HL-60 (cell line): ENCODE measurements at regions not wholly inside any gene's neighbourhood (a gene's known extent, or its start where the extent isn't known, plus 50 kb on each side); places are given as distances from the start of the nearest gene placed in this dataset.

Experiments
- GABPA ChIP-seq: IDR thresholded peaks from 2 replicates; pipeline ENCODE4 v1.6.1; 2012; ENCODE audit warnings: low read depth
- POLR2AphosphoS5 ChIP-seq: IDR thresholded peaks from 2 replicates; pipeline ENCODE4 v1.6.1; 2012; ENCODE audit warnings: low read depth
- SPI1 ChIP-seq: IDR thresholded peaks from 2 replicates; pipeline ENCODE4 v1.6.1; 2012; ENCODE audit warnings: low read depth, mild to moderate bottlenecking, borderline replicate concordance
- TF ChIP-seq, protein P1 (sequence below): IDR thresholded peaks from one replicate; pipeline ENCODE4 v1.5.1; 2011; ENCODE audit warnings: low read length, control low read depth, inconsistent platforms; ENCODE audit not compliant: insufficient read depth
- TF ChIP-seq, protein P2 (sequence below): IDR thresholded peaks from 2 replicates; pipeline ENCODE4 v1.6.1; 2012; ENCODE audit warnings: low read depth; ENCODE audit not compliant: insufficient replicate concordance

DNA sequence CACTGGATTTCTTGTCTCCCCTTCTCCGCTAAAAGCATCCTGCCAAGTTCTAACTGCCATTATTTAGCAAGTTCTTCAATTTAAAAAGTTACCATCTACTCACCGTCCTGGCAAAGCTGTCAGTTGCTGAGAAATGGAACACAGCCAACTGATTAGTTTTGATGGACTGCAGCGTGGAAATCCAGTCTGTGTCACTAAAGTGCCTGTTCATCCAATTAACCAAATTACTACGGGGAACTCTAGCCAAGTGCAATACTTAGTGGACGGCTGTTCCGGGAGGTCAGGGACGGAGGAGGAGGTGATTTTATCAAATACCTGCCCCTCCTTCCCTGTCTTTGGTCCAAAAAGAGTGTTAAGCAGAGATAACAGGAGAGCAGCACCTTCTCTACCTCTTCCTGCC lies 260.7 kb downstream of the MAF start:
- TF ChIP-seq, protein P1, sequence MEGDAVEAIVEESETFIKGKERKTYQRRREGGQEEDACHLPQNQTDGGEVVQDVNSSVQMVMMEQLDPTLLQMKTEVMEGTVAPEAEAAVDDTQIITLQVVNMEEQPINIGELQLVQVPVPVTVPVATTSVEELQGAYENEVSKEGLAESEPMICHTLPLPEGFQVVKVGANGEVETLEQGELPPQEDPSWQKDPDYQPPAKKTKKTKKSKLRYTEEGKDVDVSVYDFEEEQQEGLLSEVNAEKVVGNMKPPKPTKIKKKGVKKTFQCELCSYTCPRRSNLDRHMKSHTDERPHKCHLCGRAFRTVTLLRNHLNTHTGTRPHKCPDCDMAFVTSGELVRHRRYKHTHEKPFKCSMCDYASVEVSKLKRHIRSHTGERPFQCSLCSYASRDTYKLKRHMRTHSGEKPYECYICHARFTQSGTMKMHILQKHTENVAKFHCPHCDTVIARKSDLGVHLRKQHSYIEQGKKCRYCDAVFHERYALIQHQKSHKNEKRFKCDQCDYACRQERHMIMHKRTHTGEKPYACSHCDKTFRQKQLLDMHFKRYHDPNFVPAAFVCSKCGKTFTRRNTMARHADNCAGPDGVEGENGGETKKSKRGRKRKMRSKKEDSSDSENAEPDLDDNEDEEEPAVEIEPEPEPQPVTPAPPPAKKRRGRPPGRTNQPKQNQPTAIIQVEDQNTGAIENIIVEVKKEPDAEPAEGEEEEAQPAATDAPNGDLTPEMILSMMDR, result no peak
- TF ChIP-seq, protein P2, sequence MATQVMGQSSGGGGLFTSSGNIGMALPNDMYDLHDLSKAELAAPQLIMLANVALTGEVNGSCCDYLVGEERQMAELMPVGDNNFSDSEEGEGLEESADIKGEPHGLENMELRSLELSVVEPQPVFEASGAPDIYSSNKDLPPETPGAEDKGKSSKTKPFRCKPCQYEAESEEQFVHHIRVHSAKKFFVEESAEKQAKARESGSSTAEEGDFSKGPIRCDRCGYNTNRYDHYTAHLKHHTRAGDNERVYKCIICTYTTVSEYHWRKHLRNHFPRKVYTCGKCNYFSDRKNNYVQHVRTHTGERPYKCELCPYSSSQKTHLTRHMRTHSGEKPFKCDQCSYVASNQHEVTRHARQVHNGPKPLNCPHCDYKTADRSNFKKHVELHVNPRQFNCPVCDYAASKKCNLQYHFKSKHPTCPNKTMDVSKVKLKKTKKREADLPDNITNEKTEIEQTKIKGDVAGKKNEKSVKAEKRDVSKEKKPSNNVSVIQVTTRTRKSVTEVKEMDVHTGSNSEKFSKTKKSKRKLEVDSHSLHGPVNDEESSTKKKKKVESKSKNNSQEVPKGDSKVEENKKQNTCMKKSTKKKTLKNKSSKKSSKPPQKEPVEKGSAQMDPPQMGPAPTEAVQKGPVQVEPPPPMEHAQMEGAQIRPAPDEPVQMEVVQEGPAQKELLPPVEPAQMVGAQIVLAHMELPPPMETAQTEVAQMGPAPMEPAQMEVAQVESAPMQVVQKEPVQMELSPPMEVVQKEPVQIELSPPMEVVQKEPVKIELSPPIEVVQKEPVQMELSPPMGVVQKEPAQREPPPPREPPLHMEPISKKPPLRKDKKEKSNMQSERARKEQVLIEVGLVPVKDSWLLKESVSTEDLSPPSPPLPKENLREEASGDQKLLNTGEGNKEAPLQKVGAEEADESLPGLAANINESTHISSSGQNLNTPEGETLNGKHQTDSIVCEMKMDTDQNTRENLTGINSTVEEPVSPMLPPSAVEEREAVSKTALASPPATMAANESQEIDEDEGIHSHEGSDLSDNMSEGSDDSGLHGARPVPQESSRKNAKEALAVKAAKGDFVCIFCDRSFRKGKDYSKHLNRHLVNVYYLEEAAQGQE, result no peak
- TF ChIP-seq POLR2AphosphoS5 (no peak), SPI1 (no peak), GABPA (no peak)
